GM23248 (cell line): ENCODE measurements at regions not wholly inside any gene's neighbourhood (a gene's known extent, or its start where the extent isn't known, plus 50 kb on each side); places are given as distances from the start of the nearest gene placed in this dataset.

Experiments used
- DNase-seq: peaks from one replicate; pipeline ENCODE4 v3.0.0-alpha.2; 2015
- H2AFZ ChIP-seq: fragments of 200-600 bp; sonication (generic); 2 replicates; pipeline ENCODE4 v1.6.1; 2016; ENCODE audit warnings: antibody characterized with exemption
- H3F3A ChIP-seq: fragments of 200-600 bp; sonication (generic); 2 replicates; pipeline ENCODE4 v1.6.1; 2016; ENCODE audit warnings: mild to moderate bottlenecking, antibody characterized with exemption, mixed run types; ENCODE audit not compliant: insufficient read depth
- H3K27ac ChIP-seq: fragments of 200-600 bp; sonication (generic); 2 replicates; pipeline ENCODE4 v1.5.1; 2016; ENCODE audit warnings: mild to moderate bottlenecking
- H3K27me3 ChIP-seq: fragments of 200-600 bp; sonication (generic); replicated peaks from 2 replicates; pipeline ENCODE4 v1.6.1; 2016; ENCODE audit warnings: mild to moderate bottlenecking; ENCODE audit not compliant: insufficient read depth
- H3K36me3 ChIP-seq: fragments of 200-600 bp; sonication (generic); 2 replicates; pipeline ENCODE4 v1.6.1; 2016; ENCODE audit warnings: low read depth, mild to moderate bottlenecking
- H3K4me1 ChIP-seq: fragments of 200-600 bp; sonication (generic); 2 replicates; pipeline ENCODE4 v1.6.1; 2016; ENCODE audit warnings: mild to moderate bottlenecking; ENCODE audit not compliant: insufficient read depth
- H3K4me2 ChIP-seq: fragments of 200-600 bp; sonication (generic); one replicate; pipeline ENCODE4 v1.6.1; 2016; ENCODE audit warnings: mild to moderate bottlenecking; ENCODE audit not compliant: unreplicated experiment
- H3K4me3 ChIP-seq: fragments of 200-600 bp; sonication (generic); 2 replicates; pipeline ENCODE4 v1.5.1; 2016; ENCODE audit warnings: mild to moderate bottlenecking
- H3K79me2 ChIP-seq: fragments of 200-600 bp; sonication (generic); 2 replicates; pipeline ENCODE4 v1.6.1; 2016; ENCODE audit warnings: mild to moderate bottlenecking; ENCODE audit not compliant: insufficient read depth
- H3K9ac ChIP-seq: fragments of 200-600 bp; sonication (generic); 2 replicates; pipeline ENCODE4 v1.6.1; 2016; ENCODE audit warnings: mild to moderate bottlenecking
- H3K9me2 ChIP-seq: fragments of 200-600 bp; sonication (generic); 2 replicates; pipeline ENCODE4 v1.6.1; 2016; ENCODE audit warnings: mixed run types, mild to moderate bottlenecking, moderate library complexity; ENCODE audit not compliant: insufficient read depth
- H3K9me3 ChIP-seq: fragments of 200-600 bp; sonication (generic); one replicate; pipeline ENCODE4 v1.6.1; 2017; ENCODE audit warnings: low read depth
- H4K20me1 ChIP-seq: fragments of 200-600 bp; sonication (generic); 2 replicates; pipeline ENCODE4 v1.6.0; 2016; ENCODE audit not compliant: insufficient read depth
- EZH2 ChIP-seq: fragments of 200-600 bp; sonication (generic); IDR thresholded peaks from 2 replicates; pipeline ENCODE4 v1.6.1; 2018; ENCODE audit warnings: antibody characterized with exemption, mild to moderate bottlenecking; ENCODE audit not compliant: insufficient read depth, poor library complexity, severe bottlenecking
- EZH2phosphoT487 ChIP-seq: fragments of 200-600 bp; sonication (generic); IDR thresholded peaks from 2 replicates; pipeline ENCODE4 v1.6.1; 2018; ENCODE audit warnings: antibody characterized with exemption, moderate library complexity, mild to moderate bottlenecking, low read depth; ENCODE audit not compliant: insufficient read depth
- WGBS, 2 experiments: methylation state at CpG; one replicate each; pipeline ENCODE4 v1.1.6; 2015 to 2017; ENCODE audit warnings: low lambda C conversion rate in 2 of 2, low coverage in 1 of 2; ENCODE audit errors: missing lambda C conversion rate in 2 of 2; 5-methylcytosine and 5-hydroxymethylcytosine counted together
- in situ Hi-C: fragments of 300-500 bp; cut with MboI; formaldehyde crosslinking; loops from 2 replicates; pipeline ENCODE4 v1.15.0; 2020

DNA sequence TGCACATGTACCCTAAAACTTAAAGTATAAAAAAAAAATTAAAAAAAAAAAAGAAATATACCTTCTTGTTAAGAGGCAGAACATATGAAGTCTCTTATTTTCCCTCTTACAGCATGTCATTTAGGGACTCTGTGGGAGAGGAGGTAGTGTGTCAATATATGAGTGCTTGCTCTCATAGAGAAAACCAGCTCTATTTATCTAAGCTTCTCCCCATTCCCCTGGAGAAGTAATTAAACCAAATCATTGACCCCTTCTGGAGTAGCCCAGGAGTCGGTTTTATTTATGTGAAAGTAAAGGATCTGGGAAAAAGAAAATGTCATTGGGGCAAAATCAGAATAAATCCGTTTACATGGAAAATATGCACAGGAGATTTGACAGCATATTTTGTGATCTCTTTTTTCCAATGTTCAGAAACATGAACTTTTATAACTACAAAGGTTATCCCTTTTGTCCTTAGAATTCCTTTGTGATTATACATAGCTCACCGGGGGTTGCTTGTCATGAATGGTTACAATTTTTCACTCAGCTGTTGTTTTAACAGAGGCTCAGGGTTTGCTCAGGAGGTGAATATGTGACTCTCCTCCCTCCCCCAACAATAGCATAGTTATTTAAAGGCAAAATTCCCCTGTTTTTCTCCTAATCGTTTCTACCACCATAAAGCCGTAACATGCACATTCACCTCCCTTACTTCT lies 114.5 kb upstream of the C1orf21 start:
- DNase-seq: peak; percentile 20
- TF ChIP-seq EZH2phosphoT487 (no peak), EZH2 (no peak)
- Histone ChIP-seq H2AFZ (no peak overlapping the region), H3K4me3 (no peak overlapping the region), H3K27me3 (no peaks in the 10 kb centered on the region), H4K20me1 (no peaks in the 10 kb centered on the region), H3K27ac (no peak overlapping the region), H3K4me2 (no peak overlapping the region), H3K79me2 (no peaks in the 10 kb centered on the region), H3K36me3 (no peaks in the 10 kb centered on the region), H3K9me2 (no peaks in the 10 kb centered on the region), H3F3A (no peaks in the 10 kb centered on the region), H3K9ac (no peak overlapping the region), H3K4me1 (peaks cover 8% of the 10 kb centered on the region; the same call in 1 of the 2 replicates), H3K9me3 (no peaks in the 10 kb centered on the region)
- 28 to 29% methylated on average over 5 of the region's 5 CpGs for WGBS, 2 experiments
- in situ Hi-C loops: no loop called here

DNA sequence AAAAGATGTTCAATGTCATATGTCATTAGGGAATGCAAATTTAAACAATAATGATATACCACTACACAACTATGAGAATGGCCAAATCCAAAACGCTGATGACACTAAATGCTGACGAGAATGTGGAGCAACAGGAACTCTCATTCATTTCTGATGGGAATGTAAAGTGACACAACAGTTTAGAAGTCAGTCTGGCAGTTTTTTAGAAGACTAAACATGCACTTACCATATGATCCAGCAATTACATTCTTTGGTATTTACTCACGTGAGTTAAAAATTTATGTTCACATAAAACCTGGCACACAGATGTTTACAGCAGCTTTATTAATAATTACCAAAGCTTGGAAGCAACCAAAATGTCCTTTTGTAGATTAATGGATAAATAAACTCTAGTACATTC lies 110.4 kb upstream of the C1orf21 start:
- Histone ChIP-seq H3K79me2 (no peaks in the 10 kb centered on the region), H3K4me3 (no peak overlapping the region), H3K4me1 (peaks cover 8% of the 10 kb centered on the region; the same call in 1 of the 2 replicates), H3K9ac (no peak overlapping the region), H3K27ac (no peak overlapping the region), H3K27me3 (no peaks in the 10 kb centered on the region), H2AFZ (no peak overlapping the region), H3K4me2 (no peak overlapping the region), H3K9me2 (no peaks in the 10 kb centered on the region), H3F3A (no peaks in the 10 kb centered on the region), H4K20me1 (no peaks in the 10 kb centered on the region), H3K36me3 (no peaks in the 10 kb centered on the region), H3K9me3 (no peaks in the 10 kb centered on the region)
- TF ChIP-seq EZH2phosphoT487 (no peak), EZH2 (no peak)
- WGBS, 2 experiments: 28 to 43% methylated on average over 3 of the region's 3 CpGs
- peak; percentile 6 for DNase-seq
- in situ Hi-C loops: no loop called here

DNA sequence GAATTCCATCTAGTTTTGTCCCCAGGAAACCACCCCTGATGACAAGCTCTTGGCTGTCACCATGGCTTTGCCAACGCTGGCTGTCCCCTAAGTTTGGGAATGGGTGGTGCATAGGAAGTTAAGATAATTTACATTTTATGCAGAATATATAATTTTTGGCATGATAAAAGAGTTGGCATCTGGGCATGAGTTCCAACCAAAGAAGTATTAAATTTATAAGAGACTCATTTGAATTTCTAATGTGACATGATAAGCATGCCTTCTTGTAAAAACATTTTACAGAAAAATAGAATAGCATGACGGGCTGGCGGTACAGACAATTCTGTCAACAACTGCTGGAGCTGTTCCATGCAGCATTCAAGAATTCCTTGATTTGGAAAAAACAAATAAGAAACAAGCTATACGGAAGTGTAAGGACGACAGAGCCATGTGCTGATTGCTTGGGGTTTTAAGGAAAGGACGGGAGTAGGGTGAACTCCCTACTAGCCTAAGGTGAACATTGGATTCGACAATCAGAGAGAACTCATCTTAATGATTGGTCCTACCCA lies 106.8 kb upstream of the C1orf21 start:
- TF ChIP-seq EZH2phosphoT487: no peak
- TF ChIP-seq EZH2: no peak
- peaks cover 9% of the 10 kb centered on the region; the same call in 1 of the 2 replicates for H3F3A ChIP-seq
- in situ Hi-C loops: no loop called here
- no peaks in the 10 kb centered on the region for H3K9me2 ChIP-seq
- no peak overlapping the region for H3K27ac ChIP-seq
- H3K79me2 ChIP-seq: no peaks in the 10 kb centered on the region
- H3K27me3 ChIP-seq: no peaks in the 10 kb centered on the region
- H3K36me3 ChIP-seq: no peaks in the 10 kb centered on the region
- 64 to 65% methylated on average over 7 of the region's 7 CpGs for WGBS, 2 experiments
- 0 out of 2 replicates have a peak, but pooled peaks cover 6% of the 10 kb centered on the region for H3K4me1 ChIP-seq
- no peak overlapping the region for H3K4me2 ChIP-seq
- no peak for DNase-seq
- no peak overlapping the region for H3K4me3 ChIP-seq
- H4K20me1 ChIP-seq: no peaks in the 10 kb centered on the region
- no peak overlapping the region for H3K9ac ChIP-seq
- H3K9me3 ChIP-seq: no peaks in the 10 kb centered on the region
- H2AFZ ChIP-seq: no peak overlapping the region

- Histone ChIP-seq H3K36me3 (no peaks in the 10 kb centered on the region), H3F3A (peaks cover 9% of the 10 kb centered on the region; the same call in 1 of the 2 replicates), H3K27me3 (no peaks in the 10 kb centered on the region), H3K27ac (no peak overlapping the region), H3K9ac (no peak overlapping the region), H4K20me1 (no peaks in the 10 kb centered on the region), H2AFZ (no peak overlapping the region), H3K4me1 (0 out of 2 replicates have a peak, but pooled peaks cover 6% of the 10 kb centered on the region), H3K9me2 (no peaks in the 10 kb centered on the region), H3K79me2 (no peaks in the 10 kb centered on the region), H3K4me2 (no peak overlapping the region), H3K4me3 (no peak overlapping the region), H3K9me3 (no peaks in the 10 kb centered on the region)
- peak; percentile 61 for DNase-seq
- WGBS, 2 experiments: 5 to 6% methylated on average over 1 of the region's 1 CpG
- TF ChIP-seq EZH2: no peak
- TF ChIP-seq EZH2phosphoT487: no peak
- in situ Hi-C loops: no loop called here
Observed at GRCh38 chr1:184283999-184284398, 102.8 kb upstream of the C1orf21 start.

DNA sequence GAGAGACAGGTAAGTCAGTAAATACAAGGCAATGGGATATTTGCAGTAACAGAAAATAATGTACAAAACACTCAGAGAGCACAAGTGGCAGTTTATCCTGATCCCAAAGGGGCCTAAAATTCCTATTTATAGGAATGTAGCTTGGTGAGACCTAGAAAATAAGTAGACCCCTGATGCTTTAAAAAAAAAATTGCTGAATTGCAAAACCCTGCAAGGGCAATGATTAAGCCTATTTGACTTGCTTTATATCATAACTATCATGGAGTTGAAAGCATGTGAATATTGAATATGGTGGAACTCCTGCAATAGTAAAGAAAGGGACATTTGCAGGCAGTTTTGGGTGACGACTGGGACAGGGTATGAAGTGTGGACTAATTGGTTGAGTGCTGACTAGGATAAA lies 101.9 kb upstream of the C1orf21 start:
- H3K4me1 ChIP-seq: 0 out of 2 replicates have a peak, but pooled peaks cover 6% of the 10 kb centered on the region
- no peaks in the 10 kb centered on the region for H3K36me3 ChIP-seq
- in situ Hi-C loops: no loop called here
- no peak for DNase-seq
- H3K4me2 ChIP-seq: no peak overlapping the region
- no peaks in the 10 kb centered on the region for H3K79me2 ChIP-seq
- H3K4me3 ChIP-seq: no peak overlapping the region
- H4K20me1 ChIP-seq: no peaks in the 10 kb centered on the region
- H3F3A ChIP-seq: peaks cover 9% of the 10 kb centered on the region; the same call in 1 of the 2 replicates
- H3K9me2 ChIP-seq: no peaks in the 10 kb centered on the region
- H3K9ac ChIP-seq: no peak overlapping the region
- H3K9me3 ChIP-seq: no peaks in the 10 kb centered on the region
- H2AFZ ChIP-seq: no peak overlapping the region
- TF ChIP-seq EZH2 (no peak), EZH2phosphoT487 (no peak)
- H3K27me3 ChIP-seq: no peaks in the 10 kb centered on the region
- no peak overlapping the region for H3K27ac ChIP-seq
- 74 to 95% methylated on average over 1 of the region's 1 CpG for WGBS, 2 experiments
